Fibroblast of lung (primary cell): ENCODE measurements at regions not wholly inside any gene's neighbourhood (a gene's known extent, or its start where the extent isn't known, plus 50 kb on each side); places are given as distances from the start of the nearest gene placed in this dataset.
"Not testable (repeated sequence)": the region's sequence is repeated elsewhere in the genome, so short reads cannot be mapped to it uniquely, and the experiment has no call there.

ENCODE experiments used
- DNase-seq, 2 donors: peaks; one replicate each; pipeline versions ENCODE4 v3.0.0 to v3.0.0-alpha.2; 2010; ENCODE audit warnings: low read depth in 2 of 2
- H2AFZ ChIP-seq: 2 replicates; pipeline ENCODE4 v1.5.1; 2012; ENCODE audit warnings: low read length, control low read depth, inconsistent platforms
- H3K27ac ChIP-seq: 2 replicates; pipeline ENCODE4 v1.5.1; 2011; ENCODE audit warnings: low read length, control low read depth; ENCODE audit not compliant: insufficient read depth
- H3K27me3 ChIP-seq: 2 replicates; pipeline ENCODE4 v1.5.1; 2011; ENCODE audit warnings: mild to moderate bottlenecking, low read length; ENCODE audit not compliant: control insufficient read depth, insufficient read depth
- H3K36me3 ChIP-seq: 2 replicates; pipeline ENCODE4 v1.5.1; 2011; ENCODE audit warnings: low read length; ENCODE audit not compliant: control insufficient read depth, insufficient read depth
- H3K4me1 ChIP-seq: 2 replicates; pipeline ENCODE4 v1.5.1; 2011; ENCODE audit warnings: low read length; ENCODE audit not compliant: control insufficient read depth, insufficient read depth; ENCODE audit errors: extremely low read depth
- H3K4me2 ChIP-seq: 2 replicates; pipeline ENCODE4 v1.5.1; 2011; ENCODE audit warnings: low read length, control low read depth; ENCODE audit not compliant: insufficient read depth; ENCODE audit errors: extremely low read depth
- H3K4me3 ChIP-seq, 4 experiments: fragments of 200-600 bp in 1 of 4; sonication (generic) in 1 of 4; replicated peaks in 1 of 4; 2 replicates each; pipeline ENCODE4 v1.5.1; 2011 to 2016; ENCODE audit warnings: low read length in 4 of 4, low read depth in 3 of 4, mild to moderate bottlenecking in 3 of 4, control low read depth in 2 of 4, inconsistent platforms in 1 of 4, mixed read lengths in 1 of 4; ENCODE audit not compliant: insufficient read depth in 1 of 4; ENCODE audit errors: control extremely low read depth in 1 of 4
- H3K79me2 ChIP-seq: 2 replicates; pipeline ENCODE4 v1.5.1; 2012; ENCODE audit warnings: mild to moderate bottlenecking, low read length, inconsistent platforms; ENCODE audit not compliant: control insufficient read depth, insufficient read depth
- H3K9ac ChIP-seq: 2 replicates; pipeline ENCODE4 v1.5.1; 2011; ENCODE audit warnings: mild to moderate bottlenecking, low read length, control low read depth; ENCODE audit not compliant: insufficient read depth
- H3K9me3 ChIP-seq: 2 replicates; pipeline ENCODE4 v1.5.1; 2012; ENCODE audit warnings: low read depth, low read length; ENCODE audit not compliant: control insufficient read depth, insufficient read depth
- H4K20me1 ChIP-seq: 2 replicates; pipeline ENCODE4 v1.5.1; 2011; ENCODE audit warnings: low read length; ENCODE audit not compliant: control insufficient read depth, insufficient read depth; ENCODE audit errors: extremely low read depth
- EZH2 ChIP-seq: IDR thresholded peaks from 2 replicates; pipeline ENCODE4 v1.5.1; 2012; ENCODE audit warnings: low read length, control low read depth, mild to moderate bottlenecking; ENCODE audit errors: missing control alignments
- TF ChIP-seq, protein P1 (sequence below), 2 donors: IDR thresholded peaks in 1 of 2; conservative IDR thresholded peaks in 1 of 2; 1 replicate in 1 of 2; 2 replicates in 1 of 2; pipeline ENCODE4 v1.5.1; 2011 to 2012; ENCODE audit warnings: low read length in 2 of 2, control low read depth in 1 of 2, inconsistent platforms in 1 of 2, low read depth in 1 of 2, mild to moderate bottlenecking in 1 of 2

DNA sequence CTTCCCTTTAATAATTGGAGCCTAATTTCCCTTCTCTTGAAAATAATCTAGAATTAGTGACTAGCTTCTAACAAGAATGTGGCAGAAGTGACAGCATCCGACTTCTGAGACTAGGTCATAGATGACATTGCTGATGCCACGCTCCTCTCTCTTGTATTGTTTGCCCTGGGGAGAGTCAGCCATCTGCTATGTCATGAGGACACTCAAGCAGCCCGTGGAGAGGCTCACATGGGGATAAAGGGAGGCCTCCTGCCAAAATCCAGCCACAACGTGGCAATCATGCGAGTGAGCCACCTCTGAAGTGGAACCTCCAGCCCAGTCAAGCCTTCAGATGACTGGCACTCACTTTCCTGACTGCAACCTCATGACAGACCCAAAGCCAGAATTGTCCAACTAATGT, 54.2 kb upstream of the LRRK2 start:
- H3K4me1 ChIP-seq, result no peaks in the 10 kb centered on the region
- no peak overlapping the region for H3K4me3 ChIP-seq
- no peak for DNase-seq
- H3K27ac ChIP-seq, result no peak overlapping the region
- TF ChIP-seq, protein P1, sequence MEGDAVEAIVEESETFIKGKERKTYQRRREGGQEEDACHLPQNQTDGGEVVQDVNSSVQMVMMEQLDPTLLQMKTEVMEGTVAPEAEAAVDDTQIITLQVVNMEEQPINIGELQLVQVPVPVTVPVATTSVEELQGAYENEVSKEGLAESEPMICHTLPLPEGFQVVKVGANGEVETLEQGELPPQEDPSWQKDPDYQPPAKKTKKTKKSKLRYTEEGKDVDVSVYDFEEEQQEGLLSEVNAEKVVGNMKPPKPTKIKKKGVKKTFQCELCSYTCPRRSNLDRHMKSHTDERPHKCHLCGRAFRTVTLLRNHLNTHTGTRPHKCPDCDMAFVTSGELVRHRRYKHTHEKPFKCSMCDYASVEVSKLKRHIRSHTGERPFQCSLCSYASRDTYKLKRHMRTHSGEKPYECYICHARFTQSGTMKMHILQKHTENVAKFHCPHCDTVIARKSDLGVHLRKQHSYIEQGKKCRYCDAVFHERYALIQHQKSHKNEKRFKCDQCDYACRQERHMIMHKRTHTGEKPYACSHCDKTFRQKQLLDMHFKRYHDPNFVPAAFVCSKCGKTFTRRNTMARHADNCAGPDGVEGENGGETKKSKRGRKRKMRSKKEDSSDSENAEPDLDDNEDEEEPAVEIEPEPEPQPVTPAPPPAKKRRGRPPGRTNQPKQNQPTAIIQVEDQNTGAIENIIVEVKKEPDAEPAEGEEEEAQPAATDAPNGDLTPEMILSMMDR (conservative IDR thresholded peaks at IDR 0.05 in 1 of 2, IDR thresholded peaks at IDR 0.05 in 1 of 2; ENCODE audit: low read depth in 1 of 2, low read length in 2 of 2), result no peak
- no peak for TF ChIP-seq EZH2
- no peak overlapping the region for H2AFZ ChIP-seq
- H3K79me2 ChIP-seq, result no peaks in the 10 kb centered on the region
- H3K9me3 ChIP-seq, result no peaks in the 10 kb centered on the region
- no peak overlapping the region for H3K4me2 ChIP-seq
- no peak overlapping the region for H3K9ac ChIP-seq
- H3K36me3 ChIP-seq, result no peaks in the 10 kb centered on the region
- H4K20me1 ChIP-seq, result no peaks in the 10 kb centered on the region
- H3K27me3 ChIP-seq, result no peaks in the 10 kb centered on the region

GRCh38 chr12:40168868-40169267, 55.9 kb upstream of the LRRK2 start:
- Histone ChIP-seq H3K9me3 (no peaks in the 10 kb centered on the region), H3K27ac (no peak overlapping the region), H2AFZ (no peak overlapping the region), H4K20me1 (no peaks in the 10 kb centered on the region), H3K27me3 (no peaks in the 10 kb centered on the region), H3K4me1 (no peaks in the 10 kb centered on the region), H3K79me2 (no peaks in the 10 kb centered on the region), H3K9ac (no peak overlapping the region), H3K4me3 (no peak overlapping the region), H3K4me2 (no peak overlapping the region), H3K36me3 (no peaks in the 10 kb centered on the region)
- TF ChIP-seq EZH2, result no peak
- TF ChIP-seq, protein P1 (conservative IDR thresholded peaks at IDR 0.05 in 1 of 2, IDR thresholded peaks at IDR 0.05 in 1 of 2; ENCODE audit: low read depth in 1 of 2, low read length in 2 of 2), result no peak
- DNase-seq, result no peak

- H4K20me1 ChIP-seq, H3K4me2 ChIP-seq, H3K4me3 ChIP-seq, H2AFZ ChIP-seq, DNase-seq, H3K36me3 ChIP-seq, H3K79me2 ChIP-seq, H3K4me1 ChIP-seq, H3K9ac ChIP-seq, H3K9me3 ChIP-seq, H3K27ac ChIP-seq, H3K27me3 ChIP-seq: not testable (repeated sequence)
These were observed 56.4 kb upstream of the LRRK2 start for GRCh38 chr12:40168419-40168818.

- no peaks in the 10 kb centered on the region for H4K20me1 ChIP-seq
- TF ChIP-seq EZH2, result no peak
- TF ChIP-seq, protein P1 (conservative IDR thresholded peaks at IDR 0.05 in 1 of 2, IDR thresholded peaks at IDR 0.05 in 1 of 2; ENCODE audit: low read depth in 1 of 2, low read length in 2 of 2), result no peak
These were observed 56.8 kb upstream of the LRRK2 start for GRCh38 chr12:40168001-40168400.

More at GRCh38 chr12:40168001-40168400, 56.8 kb upstream of the LRRK2 start:
- H3K27me3 ChIP-seq, result no peaks in the 10 kb centered on the region
- H3K9ac ChIP-seq, result no peak overlapping the region
- H3K4me2 ChIP-seq, result no peak overlapping the region
- H3K4me3 ChIP-seq, result no peak overlapping the region
- no peaks in the 10 kb centered on the region for H3K9me3 ChIP-seq
- no peaks in the 10 kb centered on the region for H3K79me2 ChIP-seq
- H2AFZ ChIP-seq, result no peak overlapping the region
- H3K27ac ChIP-seq, result no peak overlapping the region
- H3K36me3 ChIP-seq, result no peaks in the 10 kb centered on the region
- no peaks in the 10 kb centered on the region for H3K4me1 ChIP-seq
- no peak for DNase-seq
